ENCODE measurements at regions not wholly inside any gene's neighbourhood (a gene's known extent, or its start where the extent isn't known, plus 50 kb on each side); places are given as distances from the start of the nearest gene placed in this dataset.

- Histone ChIP-seq H3K9ac (ENCODE audit: low read length in 2 of 2) (no peak overlapping the region), H3K4me1 (ENCODE audit: control insufficient read depth, insufficient read depth, low read length) (peaks cover 2% of the 10 kb centered on the region), H3K9me3 (ENCODE audit: control insufficient read depth in 2 of 2, low read length in 2 of 2) (no peaks in the 10 kb centered on the region), H3K4me3 (ENCODE audit: low read length in 2 of 2) (no peak overlapping the region), H3K36me3 (ENCODE audit: control insufficient read depth in 2 of 2, insufficient read depth in 2 of 2, low read length in 2 of 2) (no peaks in the 10 kb centered on the region), H3K27ac (ENCODE audit: low read length) (no peak overlapping the region), H3K27me3 (ENCODE audit: control insufficient read depth in 1 of 2, insufficient read depth in 2 of 2, low read length in 2 of 2) (no peaks in the 10 kb centered on the region)
Measured at GRCh38 chr5:124631874-124632550, 114.4 kb downstream of the ZNF608 start.

- no peaks in the 10 kb centered on the region for H3K36me3 ChIP-seq (ENCODE audit: control insufficient read depth in 2 of 2, insufficient read depth in 2 of 2, low read length in 2 of 2)
- no peaks in the 10 kb centered on the region for H3K9me3 ChIP-seq (ENCODE audit: control insufficient read depth in 2 of 2, low read length in 2 of 2)
- no peaks in the 10 kb centered on the region for H3K27me3 ChIP-seq (ENCODE audit: control insufficient read depth in 1 of 2, insufficient read depth in 2 of 2, low read length in 2 of 2)
- no peak overlapping the region for H3K9ac ChIP-seq (ENCODE audit: low read length in 2 of 2)
- no peak overlapping the region for H3K4me3 ChIP-seq (ENCODE audit: low read length in 2 of 2)
- peaks cover 2% of the 10 kb centered on the region for H3K4me1 ChIP-seq (ENCODE audit: control insufficient read depth, insufficient read depth, low read length)
- no peak overlapping the region for H3K27ac ChIP-seq (ENCODE audit: low read length)
Measured at GRCh38 chr5:124630767-124631704, 115.4 kb downstream of the ZNF608 start.

- Histone ChIP-seq H3K27ac (ENCODE audit: low read length) (no peak overlapping the region), H3K9ac (ENCODE audit: low read length in 2 of 2) (no peak overlapping the region), H3K4me3 (ENCODE audit: low read length in 2 of 2) (no peak overlapping the region), H3K36me3 (ENCODE audit: control insufficient read depth in 2 of 2, insufficient read depth in 2 of 2, low read length in 2 of 2) (no peaks in the 10 kb centered on the region), H3K27me3 (ENCODE audit: control insufficient read depth in 1 of 2, insufficient read depth in 2 of 2, low read length in 2 of 2) (no peaks in the 10 kb centered on the region), H3K9me3 (ENCODE audit: control insufficient read depth in 2 of 2, low read length in 2 of 2) (no peaks in the 10 kb centered on the region), H3K4me1 (ENCODE audit: control insufficient read depth, insufficient read depth, low read length) (peaks cover 2% of the 10 kb centered on the region)
Measured at GRCh38 chr5:124628721-124629596, 117.5 kb downstream of the ZNF608 start.

GRCh38 chr5:124627815-124628595, 118.4 kb downstream of the ZNF608 start:
- no peak overlapping the region for H3K4me3 ChIP-seq (ENCODE audit: low read length in 2 of 2)
- H3K27me3 ChIP-seq (ENCODE audit: control insufficient read depth in 1 of 2, insufficient read depth in 2 of 2, low read length in 2 of 2), result no peaks in the 10 kb centered on the region
- peaks cover 2% of the 10 kb centered on the region for H3K4me1 ChIP-seq (ENCODE audit: control insufficient read depth, insufficient read depth, low read length)
- no peaks in the 10 kb centered on the region for H3K9me3 ChIP-seq (ENCODE audit: control insufficient read depth in 2 of 2, low read length in 2 of 2)
- no peaks in the 10 kb centered on the region for H3K36me3 ChIP-seq (ENCODE audit: control insufficient read depth in 2 of 2, insufficient read depth in 2 of 2, low read length in 2 of 2)
- H3K27ac ChIP-seq (ENCODE audit: low read length), result no peak overlapping the region
- no peak overlapping the region for H3K9ac ChIP-seq (ENCODE audit: low read length in 2 of 2)

- Histone ChIP-seq H3K4me1 (ENCODE audit: control insufficient read depth, insufficient read depth, low read length) (peaks cover 2% of the 10 kb centered on the region), H3K27me3 (ENCODE audit: control insufficient read depth in 1 of 2, insufficient read depth in 2 of 2, low read length in 2 of 2) (no peaks in the 10 kb centered on the region), H3K4me3 (ENCODE audit: low read length in 2 of 2) (no peak overlapping the region), H3K9ac (ENCODE audit: low read length in 2 of 2) (no peak overlapping the region), H3K9me3 (ENCODE audit: control insufficient read depth in 2 of 2, low read length in 2 of 2) (no peaks in the 10 kb centered on the region), H3K36me3 (ENCODE audit: control insufficient read depth in 2 of 2, insufficient read depth in 2 of 2, low read length in 2 of 2) (no peaks in the 10 kb centered on the region), H3K27ac (ENCODE audit: low read length) (no peak overlapping the region)
Measured at GRCh38 chr5:124626053-124626452, 120.4 kb downstream of the ZNF608 start.

GRCh38 chr5:124623265-124623664, 123.2 kb downstream of the ZNF608 start:
- no peak overlapping the region for H3K4me3 ChIP-seq (ENCODE audit: low read length in 2 of 2)
- no peaks in the 10 kb centered on the region for H3K9me3 ChIP-seq (ENCODE audit: control insufficient read depth in 2 of 2, low read length in 2 of 2)
- H3K4me1 ChIP-seq (ENCODE audit: control insufficient read depth, insufficient read depth, low read length), result no peaks in the 10 kb centered on the region
- no peaks in the 10 kb centered on the region for H3K27me3 ChIP-seq (ENCODE audit: control insufficient read depth in 1 of 2, insufficient read depth in 2 of 2, low read length in 2 of 2)
- no peak overlapping the region for H3K27ac ChIP-seq (ENCODE audit: low read length)
- H3K36me3 ChIP-seq (ENCODE audit: control insufficient read depth in 2 of 2, insufficient read depth in 2 of 2, low read length in 2 of 2), result no peaks in the 10 kb centered on the region
- no peak overlapping the region for H3K9ac ChIP-seq (ENCODE audit: low read length in 2 of 2)

GRCh38 chr5:124622851-124623250, 123.6 kb downstream of the ZNF608 start:
- Histone ChIP-seq H3K27ac (ENCODE audit: low read length) (no peak overlapping the region), H3K36me3 (ENCODE audit: control insufficient read depth in 2 of 2, insufficient read depth in 2 of 2, low read length in 2 of 2) (no peaks in the 10 kb centered on the region), H3K9me3 (ENCODE audit: control insufficient read depth in 2 of 2, low read length in 2 of 2) (no peaks in the 10 kb centered on the region), H3K4me1 (ENCODE audit: control insufficient read depth, insufficient read depth, low read length) (no peaks in the 10 kb centered on the region), H3K4me3 (ENCODE audit: low read length in 2 of 2) (no peak overlapping the region), H3K27me3 (ENCODE audit: control insufficient read depth in 1 of 2, insufficient read depth in 2 of 2, low read length in 2 of 2) (no peaks in the 10 kb centered on the region), H3K9ac (ENCODE audit: low read length in 2 of 2) (no peak overlapping the region)

- no peaks in the 10 kb centered on the region for H3K4me1 ChIP-seq (ENCODE audit: control insufficient read depth, insufficient read depth, low read length)
- H3K27me3 ChIP-seq (ENCODE audit: control insufficient read depth in 1 of 2, insufficient read depth in 2 of 2, low read length in 2 of 2), result no peaks in the 10 kb centered on the region
- H3K9me3 ChIP-seq (ENCODE audit: control insufficient read depth in 2 of 2, low read length in 2 of 2), result no peaks in the 10 kb centered on the region
- no peaks in the 10 kb centered on the region for H3K36me3 ChIP-seq (ENCODE audit: control insufficient read depth in 2 of 2, insufficient read depth in 2 of 2, low read length in 2 of 2)
- no peak overlapping the region for H3K4me3 ChIP-seq (ENCODE audit: low read length in 2 of 2)
- H3K9ac ChIP-seq (ENCODE audit: low read length in 2 of 2), result no peak overlapping the region
- no peak overlapping the region for H3K27ac ChIP-seq (ENCODE audit: low read length)
Measured at GRCh38 chr5:124621279-124621678, 125.2 kb downstream of the ZNF608 start.

- Histone ChIP-seq H3K27ac (ENCODE audit: low read length) (no peak overlapping the region), H3K9me3 (ENCODE audit: control insufficient read depth in 2 of 2, low read length in 2 of 2) (no peaks in the 10 kb centered on the region), H3K4me1 (ENCODE audit: control insufficient read depth, insufficient read depth, low read length) (no peaks in the 10 kb centered on the region), H3K36me3 (ENCODE audit: control insufficient read depth in 2 of 2, insufficient read depth in 2 of 2, low read length in 2 of 2) (no peaks in the 10 kb centered on the region), H3K4me3 (ENCODE audit: low read length in 2 of 2) (no peak overlapping the region), H3K27me3 (ENCODE audit: control insufficient read depth in 1 of 2, insufficient read depth in 2 of 2, low read length in 2 of 2) (no peaks in the 10 kb centered on the region), H3K9ac (ENCODE audit: low read length in 2 of 2) (no peak overlapping the region)
Measured at GRCh38 chr5:124620743-124621142, 125.7 kb downstream of the ZNF608 start.

GRCh38 chr5:124619121-124619520, 127.3 kb downstream of the ZNF608 start:
- Histone ChIP-seq H3K4me3 (ENCODE audit: low read length in 2 of 2) (no peak overlapping the region), H3K36me3 (ENCODE audit: control insufficient read depth in 2 of 2, insufficient read depth in 2 of 2, low read length in 2 of 2) (no peaks in the 10 kb centered on the region), H3K9ac (ENCODE audit: low read length in 2 of 2) (no peak overlapping the region), H3K27ac (ENCODE audit: low read length) (no peak overlapping the region), H3K9me3 (ENCODE audit: control insufficient read depth in 2 of 2, low read length in 2 of 2) (no peaks in the 10 kb centered on the region), H3K4me1 (ENCODE audit: control insufficient read depth, insufficient read depth, low read length) (no peaks in the 10 kb centered on the region), H3K27me3 (ENCODE audit: control insufficient read depth in 1 of 2, insufficient read depth in 2 of 2, low read length in 2 of 2) (no peaks in the 10 kb centered on the region)

Data from stomach smooth muscle (tissue), 2 donors.